Activated CD4-positive, alpha-beta T cell treated with anti-CD3 and anti-CD28 coated beads, Interleukin-10, Interleukin-2, amounts not matched to agents 100 ng/mL and 50 ng/mL, durations not matched to agents 16 hours and 8 hours (primary cell): ENCODE measurements at regions not wholly inside any gene's neighbourhood (a gene's known extent, or its start where the extent isn't known, plus 50 kb on each side); places are given as distances from the start of the nearest gene placed in this dataset.

Experiments used
- DNase-seq: peaks from one replicate; pipeline ENCODE4 v3.0.0-alpha.2; 2020

- no peak for DNase-seq
Observed at GRCh38 chr6:3640868-3641267, 110.6 kb downstream of the PXDC1 start.

- DNase-seq: no peak
Observed at GRCh38 chr6:3638662-3639061, 112.9 kb downstream of the PXDC1 start.

- DNase-seq: no peak
Observed at GRCh38 chr6:3636060-3636459, 115.5 kb downstream of the PXDC1 start.

GRCh38 chr6:3635482-3635881, 116.0 kb downstream of the PXDC1 start:
- DNase-seq: no peak

GRCh38 chr6:3634280-3634816, 117.2 kb downstream of the PXDC1 start:
- no peak for DNase-seq

- no peak for DNase-seq
Observed at GRCh38 chr6:3633711-3634110, 117.8 kb downstream of the PXDC1 start.

GRCh38 chr6:3631877-3632276, 119.6 kb downstream of the PXDC1 start:
- no peak for DNase-seq

- no peak for DNase-seq
Observed at GRCh38 chr6:3631186-3631585, 120.3 kb downstream of the PXDC1 start.

- no peak for DNase-seq
Observed at GRCh38 chr6:3630258-3630835, 121.2 kb downstream of the PXDC1 start.

GRCh38 chr6:3627956-3628835, 123.3 kb downstream of the PXDC1 start:
- DNase-seq: no peak

GRCh38 chr6:3627501-3627900, 124.0 kb downstream of the PXDC1 start:
- no peak for DNase-seq

GRCh38 chr6:3625980-3626563, 125.4 kb downstream of the PXDC1 start:
- no peak for DNase-seq

- no peak for DNase-seq
Observed at GRCh38 chr6:3625149-3625979, 126.1 kb downstream of the PXDC1 start.

- DNase-seq: no peak
Observed at GRCh38 chr6:3624250-3625136, 127.0 kb downstream of the PXDC1 start.

- DNase-seq: no peak
Observed at GRCh38 chr6:3623451-3624249, 127.9 kb downstream of the PXDC1 start.

GRCh38 chr6:3621411-3621810, 130.1 kb downstream of the PXDC1 start:
- no peak for DNase-seq

GRCh38 chr6:3620937-3621336, 130.6 kb downstream of the PXDC1 start:
- DNase-seq: no peak

GRCh38 chr6:3620389-3620788, 131.1 kb downstream of the PXDC1 start:
- no peak for DNase-seq

- DNase-seq: no peak
Observed at GRCh38 chr6:3619800-3620199, 131.7 kb downstream of the PXDC1 start.

GRCh38 chr6:3619201-3619600, 132.3 kb downstream of the PXDC1 start:
- DNase-seq: no peak

GRCh38 chr6:3618642-3619041, 132.9 kb downstream of the PXDC1 start:
- DNase-seq: no peak
